ENCODE measurements at regions not wholly inside any gene's neighbourhood (a gene's known extent, or its start where the extent isn't known, plus 50 kb on each side); places are given as distances from the start of the nearest gene placed in this dataset.

GRCh38 chr6:11442495-11442894, 95.1 kb upstream of the TMEM170B start:
- no peaks in the 10 kb centered on the region for H3K4me1 ChIP-seq (ENCODE audit: control insufficient read depth, insufficient read depth, low read length)
- no peaks in the 10 kb centered on the region for H3K9me3 ChIP-seq (ENCODE audit: control insufficient read depth, insufficient read depth, low read length)
- no peak overlapping the region for H3K4me3 ChIP-seq (ENCODE audit: low read depth, low read length)
- no peak overlapping the region for H3K27ac ChIP-seq (ENCODE audit: low read depth, low read length)
- no peak for DNase-seq (ENCODE audit: low read depth in 4 of 6, low spot score in 6 of 6)
- no peaks in the 10 kb centered on the region for H3K27me3 ChIP-seq (ENCODE audit: control insufficient read depth, insufficient read depth, low read length)
- 100% methylated on average over 1 of the region's 2 CpGs for WGBS (ENCODE audit: insufficient coverage)
- H3K36me3 ChIP-seq (ENCODE audit: control insufficient read depth, insufficient read depth, low read length) = no peaks in the 10 kb centered on the region

- Histone ChIP-seq H3K4me1 (ENCODE audit: control insufficient read depth, insufficient read depth, low read length) (no peaks in the 10 kb centered on the region), H3K36me3 (ENCODE audit: control insufficient read depth, insufficient read depth, low read length) (no peaks in the 10 kb centered on the region), H3K27me3 (ENCODE audit: control insufficient read depth, insufficient read depth, low read length) (no peaks in the 10 kb centered on the region), H3K9me3 (ENCODE audit: control insufficient read depth, insufficient read depth, low read length) (no peaks in the 10 kb centered on the region), H3K4me3 (ENCODE audit: low read depth, low read length) (no peak overlapping the region), H3K27ac (ENCODE audit: low read depth, low read length) (no peak overlapping the region)
- WGBS (ENCODE audit: insufficient coverage) = no CpG with 5 or more reads among the region's 2 CpGs
- no peak for DNase-seq (ENCODE audit: low read depth in 4 of 6, low spot score in 6 of 6)
Observed at GRCh38 chr6:11439876-11440275, 97.7 kb upstream of the TMEM170B start.

- H3K36me3 ChIP-seq (ENCODE audit: control insufficient read depth, insufficient read depth, low read length) = no peaks in the 10 kb centered on the region
- DNase-seq (ENCODE audit: low read depth in 4 of 6, low spot score in 6 of 6) = no peak
- no peaks in the 10 kb centered on the region for H3K4me1 ChIP-seq (ENCODE audit: control insufficient read depth, insufficient read depth, low read length)
- H3K9me3 ChIP-seq (ENCODE audit: control insufficient read depth, insufficient read depth, low read length) = no peaks in the 10 kb centered on the region
- H3K27ac ChIP-seq (ENCODE audit: low read depth, low read length) = no peak overlapping the region
- no peak overlapping the region for H3K4me3 ChIP-seq (ENCODE audit: low read depth, low read length)
- no peaks in the 10 kb centered on the region for H3K27me3 ChIP-seq (ENCODE audit: control insufficient read depth, insufficient read depth, low read length)
- WGBS (ENCODE audit: insufficient coverage) = 80% methylated on average over 1 of the region's 2 CpGs
Observed at GRCh38 chr6:11439017-11439420, 98.5 kb upstream of the TMEM170B start.

GRCh38 chr6:11437824-11438459, 99.6 kb upstream of the TMEM170B start:
- no peak for DNase-seq (ENCODE audit: low read depth in 4 of 6, low spot score in 6 of 6)
- Histone ChIP-seq H3K36me3 (ENCODE audit: control insufficient read depth, insufficient read depth, low read length) (no peaks in the 10 kb centered on the region), H3K9me3 (ENCODE audit: control insufficient read depth, insufficient read depth, low read length) (no peaks in the 10 kb centered on the region), H3K4me1 (ENCODE audit: control insufficient read depth, insufficient read depth, low read length) (no peaks in the 10 kb centered on the region), H3K27ac (ENCODE audit: low read depth, low read length) (no peak overlapping the region), H3K27me3 (ENCODE audit: control insufficient read depth, insufficient read depth, low read length) (no peaks in the 10 kb centered on the region), H3K4me3 (ENCODE audit: low read depth, low read length) (no peak overlapping the region)
- 72% methylated on average over 4 of the region's 6 CpGs for WGBS (ENCODE audit: insufficient coverage)

GRCh38 chr6:11436508-11437096, 100.9 kb upstream of the TMEM170B start:
- no peak for DNase-seq (ENCODE audit: low read depth in 4 of 6, low spot score in 6 of 6)
- 95% methylated on average over 5 of the region's 6 CpGs for WGBS (ENCODE audit: insufficient coverage)
- no peaks in the 10 kb centered on the region for H3K36me3 ChIP-seq (ENCODE audit: control insufficient read depth, insufficient read depth, low read length)

GRCh38 chr6:11434565-11435326, 102.8 kb upstream of the TMEM170B start:
- H3K4me3 ChIP-seq (ENCODE audit: low read depth, low read length) = no peak overlapping the region
- no peaks in the 10 kb centered on the region for H3K36me3 ChIP-seq (ENCODE audit: control insufficient read depth, insufficient read depth, low read length)
- H3K27ac ChIP-seq (ENCODE audit: low read depth, low read length) = no peak overlapping the region
- H3K4me1 ChIP-seq (ENCODE audit: control insufficient read depth, insufficient read depth, low read length) = no peaks in the 10 kb centered on the region
- H3K9me3 ChIP-seq (ENCODE audit: control insufficient read depth, insufficient read depth, low read length) = no peaks in the 10 kb centered on the region
- WGBS (ENCODE audit: insufficient coverage) = 97% methylated on average over 9 of the region's 10 CpGs
- no peak for DNase-seq (ENCODE audit: low read depth in 4 of 6, low spot score in 6 of 6)
- no peaks in the 10 kb centered on the region for H3K27me3 ChIP-seq (ENCODE audit: control insufficient read depth, insufficient read depth, low read length)

More at GRCh38 chr6:11436508-11437096, 100.9 kb upstream of the TMEM170B start:
- H3K27ac ChIP-seq (ENCODE audit: low read depth, low read length) = no peak overlapping the region
- no peaks in the 10 kb centered on the region for H3K27me3 ChIP-seq (ENCODE audit: control insufficient read depth, insufficient read depth, low read length)
- no peaks in the 10 kb centered on the region for H3K9me3 ChIP-seq (ENCODE audit: control insufficient read depth, insufficient read depth, low read length)
- H3K4me1 ChIP-seq (ENCODE audit: control insufficient read depth, insufficient read depth, low read length) = no peaks in the 10 kb centered on the region
- no peak overlapping the region for H3K4me3 ChIP-seq (ENCODE audit: low read depth, low read length)

- DNase-seq (ENCODE audit: low read depth in 4 of 6, low spot score in 6 of 6) = no peak
- H3K9me3 ChIP-seq (ENCODE audit: control insufficient read depth, insufficient read depth, low read length) = no peaks in the 10 kb centered on the region
- no peak overlapping the region for H3K27ac ChIP-seq (ENCODE audit: low read depth, low read length)
- no peaks in the 10 kb centered on the region for H3K4me1 ChIP-seq (ENCODE audit: control insufficient read depth, insufficient read depth, low read length)
- WGBS (ENCODE audit: insufficient coverage) = no CpG with 5 or more reads among the region's 1 CpG
- H3K27me3 ChIP-seq (ENCODE audit: control insufficient read depth, insufficient read depth, low read length) = no peaks in the 10 kb centered on the region
- no peaks in the 10 kb centered on the region for H3K36me3 ChIP-seq (ENCODE audit: control insufficient read depth, insufficient read depth, low read length)
- no peak overlapping the region for H3K4me3 ChIP-seq (ENCODE audit: low read depth, low read length)
Observed at GRCh38 chr6:11433860-11434259, 103.7 kb upstream of the TMEM170B start.

- Histone ChIP-seq H3K9me3 (ENCODE audit: control insufficient read depth, insufficient read depth, low read length) (no peaks in the 10 kb centered on the region), H3K36me3 (ENCODE audit: control insufficient read depth, insufficient read depth, low read length) (no peaks in the 10 kb centered on the region), H3K4me3 (ENCODE audit: low read depth, low read length) (no peak overlapping the region), H3K27ac (ENCODE audit: low read depth, low read length) (no peak overlapping the region), H3K27me3 (ENCODE audit: control insufficient read depth, insufficient read depth, low read length) (no peaks in the 10 kb centered on the region), H3K4me1 (ENCODE audit: control insufficient read depth, insufficient read depth, low read length) (no peaks in the 10 kb centered on the region)
- DNase-seq (ENCODE audit: low read depth in 4 of 6, low spot score in 6 of 6) = no peak
- no CpG with 5 or more reads among the region's 1 CpG for WGBS (ENCODE audit: insufficient coverage)
Observed at GRCh38 chr6:11432713-11433450, 104.7 kb upstream of the TMEM170B start.

GRCh38 chr6:11432091-11432490, 105.5 kb upstream of the TMEM170B start:
- no peak for DNase-seq (ENCODE audit: low read depth in 4 of 6, low spot score in 6 of 6)
- WGBS (ENCODE audit: insufficient coverage) = 88% methylated on average over 5 of the region's 6 CpGs
- Histone ChIP-seq H3K27ac (ENCODE audit: low read depth, low read length) (no peak overlapping the region), H3K4me3 (ENCODE audit: low read depth, low read length) (no peak overlapping the region), H3K9me3 (ENCODE audit: control insufficient read depth, insufficient read depth, low read length) (no peaks in the 10 kb centered on the region), H3K36me3 (ENCODE audit: control insufficient read depth, insufficient read depth, low read length) (no peaks in the 10 kb centered on the region), H3K27me3 (ENCODE audit: control insufficient read depth, insufficient read depth, low read length) (no peaks in the 10 kb centered on the region), H3K4me1 (ENCODE audit: control insufficient read depth, insufficient read depth, low read length) (peaks cover 3% of the 10 kb centered on the region)
